ENCODE measurements at regions not wholly inside any gene's neighbourhood (a gene's known extent, or its start where the extent isn't known, plus 50 kb on each side); places are given as distances from the start of the nearest gene placed in this dataset.

- TF ChIP-seq, protein P1, sequence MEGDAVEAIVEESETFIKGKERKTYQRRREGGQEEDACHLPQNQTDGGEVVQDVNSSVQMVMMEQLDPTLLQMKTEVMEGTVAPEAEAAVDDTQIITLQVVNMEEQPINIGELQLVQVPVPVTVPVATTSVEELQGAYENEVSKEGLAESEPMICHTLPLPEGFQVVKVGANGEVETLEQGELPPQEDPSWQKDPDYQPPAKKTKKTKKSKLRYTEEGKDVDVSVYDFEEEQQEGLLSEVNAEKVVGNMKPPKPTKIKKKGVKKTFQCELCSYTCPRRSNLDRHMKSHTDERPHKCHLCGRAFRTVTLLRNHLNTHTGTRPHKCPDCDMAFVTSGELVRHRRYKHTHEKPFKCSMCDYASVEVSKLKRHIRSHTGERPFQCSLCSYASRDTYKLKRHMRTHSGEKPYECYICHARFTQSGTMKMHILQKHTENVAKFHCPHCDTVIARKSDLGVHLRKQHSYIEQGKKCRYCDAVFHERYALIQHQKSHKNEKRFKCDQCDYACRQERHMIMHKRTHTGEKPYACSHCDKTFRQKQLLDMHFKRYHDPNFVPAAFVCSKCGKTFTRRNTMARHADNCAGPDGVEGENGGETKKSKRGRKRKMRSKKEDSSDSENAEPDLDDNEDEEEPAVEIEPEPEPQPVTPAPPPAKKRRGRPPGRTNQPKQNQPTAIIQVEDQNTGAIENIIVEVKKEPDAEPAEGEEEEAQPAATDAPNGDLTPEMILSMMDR (conservative IDR thresholded peaks at IDR 0.05) = no peak
- no peak for TF ChIP-seq ZFX (IDR thresholded peaks at IDR 0.05)
These were observed 72.5 kb upstream of the PRSS16 start for GRCh38 chr6:27174958-27175357.

All from C4-2B (cell line).